Testis (tissue), 2 donors: ENCODE measurements at regions not wholly inside any gene's neighbourhood (a gene's known extent, or its start where the extent isn't known, plus 50 kb on each side); places are given as distances from the start of the nearest gene placed in this dataset.

Experiments
- DNase-seq: peaks from one replicate; pipeline ENCODE4 v3.0.0-alpha.2; 2019
- H3K27ac ChIP-seq, 2 donors: fragments of 200-600 bp; sonication (generic); one replicate each; pipeline ENCODE4 v1.5.1; 2019
- H3K27me3 ChIP-seq: fragments of 200-600 bp; sonication (generic); one replicate; pipeline ENCODE4 v1.5.1; 2019
- H3K36me3 ChIP-seq: fragments of 200-600 bp; sonication (generic); one replicate; pipeline ENCODE4 v1.5.1; 2017; ENCODE audit warnings: low read depth; ENCODE audit errors: missing control alignments
- H3K4me1 ChIP-seq: fragments of 200-600 bp; sonication (generic); one replicate; pipeline ENCODE4 v1.5.1; 2019
- H3K4me3 ChIP-seq, 2 donors: fragments of 200-600 bp; sonication (generic); one replicate each; pipeline ENCODE4 v1.5.1; 2017 to 2019
- H3K9me3 ChIP-seq: fragments of 200-600 bp; sonication (generic); one replicate; pipeline ENCODE4 v1.5.1; 2017
- POLR2A ChIP-seq: fragments of 450-650 bp; IDR thresholded peaks from one replicate; pipeline ENCODE4 v1.6.1; 2017; ENCODE audit warnings: antibody characterized with exemption, mild to moderate bottlenecking, moderate library complexity
- WGBS, 2 donors: methylation state at CpG; one replicate each; pipeline ENCODE4 v1.1.5; 2018; 5-methylcytosine and 5-hydroxymethylcytosine counted together
- intact Hi-C: fragments of 100-400 bp; cut with DNase I; formaldehyde crosslinking; loops from one replicate; pipeline ENCODE4 v1.15.1; 2023; ENCODE audit warnings: low total_unique reads
- TF ChIP-seq, protein P1 (sequence below), 3 experiments: fragments of 450-650 bp in 2 of 3; fragments of 200-600 bp in 1 of 3; sonication (generic) in 1 of 3; IDR thresholded peaks; one replicate each; pipeline ENCODE4 v1.5.1; 2016 to 2019; ENCODE audit warnings: antibody characterized with exemption in 3 of 3, mild to moderate bottlenecking in 2 of 3, moderate library complexity in 1 of 3

DNA sequence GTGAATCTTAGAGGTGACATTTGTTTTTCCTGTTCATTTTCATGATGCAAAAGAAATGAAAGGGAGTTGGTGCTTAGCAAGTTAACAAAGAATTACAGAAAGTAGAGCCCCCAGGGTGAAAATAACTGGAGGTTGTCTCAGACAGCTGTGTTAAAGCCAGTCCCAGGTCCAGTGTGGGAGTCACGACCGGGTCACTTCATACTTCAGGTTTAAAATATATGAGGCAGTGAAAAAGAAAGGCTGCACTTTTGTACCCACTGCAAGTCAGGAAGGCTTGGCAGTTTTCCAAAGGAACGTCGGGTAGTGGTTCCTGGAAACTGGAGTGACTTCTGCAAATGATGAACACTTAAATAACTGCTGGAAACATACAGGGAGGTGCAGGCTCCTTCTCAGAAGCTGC, 91.5 kb upstream of the THBS2 start:
- Histone ChIP-seq H3K27ac (no peak overlapping the region), H3K4me3 (no peak overlapping the region), H3K36me3 (no peaks in the 10 kb centered on the region), H3K9me3 (no peaks in the 10 kb centered on the region), H3K4me1 (no peaks in the 10 kb centered on the region), H3K27me3 (no peaks in the 10 kb centered on the region)
- no peak for TF ChIP-seq POLR2A
- TF ChIP-seq, protein P1, sequence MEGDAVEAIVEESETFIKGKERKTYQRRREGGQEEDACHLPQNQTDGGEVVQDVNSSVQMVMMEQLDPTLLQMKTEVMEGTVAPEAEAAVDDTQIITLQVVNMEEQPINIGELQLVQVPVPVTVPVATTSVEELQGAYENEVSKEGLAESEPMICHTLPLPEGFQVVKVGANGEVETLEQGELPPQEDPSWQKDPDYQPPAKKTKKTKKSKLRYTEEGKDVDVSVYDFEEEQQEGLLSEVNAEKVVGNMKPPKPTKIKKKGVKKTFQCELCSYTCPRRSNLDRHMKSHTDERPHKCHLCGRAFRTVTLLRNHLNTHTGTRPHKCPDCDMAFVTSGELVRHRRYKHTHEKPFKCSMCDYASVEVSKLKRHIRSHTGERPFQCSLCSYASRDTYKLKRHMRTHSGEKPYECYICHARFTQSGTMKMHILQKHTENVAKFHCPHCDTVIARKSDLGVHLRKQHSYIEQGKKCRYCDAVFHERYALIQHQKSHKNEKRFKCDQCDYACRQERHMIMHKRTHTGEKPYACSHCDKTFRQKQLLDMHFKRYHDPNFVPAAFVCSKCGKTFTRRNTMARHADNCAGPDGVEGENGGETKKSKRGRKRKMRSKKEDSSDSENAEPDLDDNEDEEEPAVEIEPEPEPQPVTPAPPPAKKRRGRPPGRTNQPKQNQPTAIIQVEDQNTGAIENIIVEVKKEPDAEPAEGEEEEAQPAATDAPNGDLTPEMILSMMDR (IDR thresholded peaks at IDR 0.05) = no peak
- 44 to 48% methylated on average over 4 of the region's 4 CpGs for WGBS, 2 donors
- intact Hi-C loops = no loop called here
- no peak for DNase-seq

DNA sequence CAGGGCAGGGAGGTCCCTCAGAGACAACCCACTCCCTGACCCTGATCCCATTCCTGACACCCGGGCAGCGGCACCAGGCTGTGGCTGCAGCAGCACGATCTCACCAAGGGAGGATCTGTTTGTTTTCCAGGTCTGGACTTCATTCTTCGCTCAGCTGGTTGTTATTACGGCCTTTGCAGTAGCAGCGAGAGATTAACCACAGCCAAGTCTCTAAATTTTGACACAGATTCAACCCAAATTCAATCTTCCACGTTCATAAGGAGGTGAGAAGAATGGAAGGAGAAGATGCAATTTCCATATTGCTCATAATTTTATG, 91.1 kb upstream of the THBS2 start:
- Histone ChIP-seq H3K27ac (no peak overlapping the region), H3K9me3 (no peaks in the 10 kb centered on the region), H3K4me1 (no peaks in the 10 kb centered on the region), H3K36me3 (no peaks in the 10 kb centered on the region), H3K4me3 (no peak overlapping the region), H3K27me3 (no peaks in the 10 kb centered on the region)
- intact Hi-C loops = no loop called here
- DNase-seq = no peak
- TF ChIP-seq, protein P1 (IDR thresholded peaks at IDR 0.05) = no peak
- TF ChIP-seq POLR2A = no peak
- 40 to 56% methylated on average over 7 of the region's 7 CpGs for WGBS, 2 donors

DNA sequence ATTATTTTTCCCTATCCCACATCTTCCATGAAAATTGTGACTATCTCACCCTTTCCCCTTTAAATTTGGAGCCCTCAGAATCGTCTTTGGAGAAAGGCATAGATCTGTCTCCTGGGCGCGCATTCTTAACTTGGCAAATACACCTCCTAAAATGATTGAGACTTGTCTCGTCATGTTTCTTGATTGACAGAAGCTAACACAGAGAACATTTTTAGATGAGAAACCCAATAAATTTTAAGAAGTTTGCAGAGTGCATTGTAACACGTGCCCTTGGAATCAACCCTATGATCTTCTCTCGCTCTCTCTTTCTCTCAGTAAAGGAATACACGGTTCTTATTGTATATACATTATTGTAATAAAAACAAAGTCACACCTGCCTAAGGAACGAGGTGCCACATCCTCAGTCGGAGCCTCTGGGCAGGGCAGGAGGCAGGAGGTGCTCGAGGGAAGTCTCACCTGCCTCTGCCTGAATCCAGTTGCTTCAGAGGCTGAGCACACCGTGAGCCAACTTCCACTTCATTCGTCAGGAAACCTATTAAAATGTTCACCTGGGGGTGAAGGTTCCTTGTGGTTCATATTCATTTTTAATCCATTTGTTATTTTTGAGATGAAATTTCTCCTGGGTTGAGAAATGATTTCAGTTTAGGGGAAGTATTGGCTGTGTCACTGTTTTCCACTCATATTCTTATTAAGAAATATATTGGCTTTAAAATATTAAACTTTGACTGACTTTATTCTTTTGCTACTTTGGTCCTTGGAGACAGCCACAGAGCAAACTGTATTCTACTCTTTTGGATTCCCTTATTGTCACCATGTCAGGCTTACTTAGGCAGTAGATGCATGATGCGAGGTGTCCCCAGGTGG, 90.5 kb upstream of the THBS2 start:
- H3K36me3 ChIP-seq = no peaks in the 10 kb centered on the region
- WGBS, 2 donors = 85% methylated on average over 13 of the region's 13 CpGs
- TF ChIP-seq, protein P1 (IDR thresholded peaks at IDR 0.05) = no peak
- TF ChIP-seq POLR2A = no peak
- H3K4me1 ChIP-seq = no peaks in the 10 kb centered on the region
- no peaks in the 10 kb centered on the region for H3K27me3 ChIP-seq
- no peak overlapping the region for H3K27ac ChIP-seq
- no peaks in the 10 kb centered on the region for H3K9me3 ChIP-seq
- no peak for DNase-seq
- no peak overlapping the region for H3K4me3 ChIP-seq
- intact Hi-C loops = no loop called here

DNA sequence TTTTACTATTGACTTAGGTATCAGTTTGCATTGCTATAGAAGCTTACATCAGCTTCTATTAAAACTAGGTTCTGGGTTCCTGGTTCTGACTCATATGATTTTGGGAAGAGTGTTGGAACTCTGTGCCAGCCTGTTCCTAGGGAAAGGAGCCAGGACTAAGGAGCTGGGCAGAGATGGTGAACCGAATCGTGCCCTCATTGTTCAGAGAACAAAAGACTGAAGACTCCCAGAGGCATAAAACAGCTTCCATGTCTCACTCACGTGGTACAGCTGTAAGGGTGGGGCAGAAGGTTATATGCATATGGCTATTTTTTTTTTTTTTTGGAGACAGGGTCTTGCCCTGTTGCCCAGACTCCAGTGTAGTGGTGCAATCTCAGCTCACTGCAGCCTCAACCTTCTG, 89.1 kb upstream of the THBS2 start:
- H3K4me3 ChIP-seq = no peak overlapping the region
- H3K9me3 ChIP-seq = no peaks in the 10 kb centered on the region
- intact Hi-C loops = no loop called here
- no peaks in the 10 kb centered on the region for H3K36me3 ChIP-seq
- WGBS, 2 donors = 82 to 89% methylated on average over 3 of the region's 3 CpGs
- no peak overlapping the region for H3K27ac ChIP-seq
- TF ChIP-seq POLR2A = no peak
- TF ChIP-seq, protein P1 (IDR thresholded peaks at IDR 0.05) = no peak
- H3K27me3 ChIP-seq = no peaks in the 10 kb centered on the region
- DNase-seq = no peak
- H3K4me1 ChIP-seq = no peaks in the 10 kb centered on the region

DNA sequence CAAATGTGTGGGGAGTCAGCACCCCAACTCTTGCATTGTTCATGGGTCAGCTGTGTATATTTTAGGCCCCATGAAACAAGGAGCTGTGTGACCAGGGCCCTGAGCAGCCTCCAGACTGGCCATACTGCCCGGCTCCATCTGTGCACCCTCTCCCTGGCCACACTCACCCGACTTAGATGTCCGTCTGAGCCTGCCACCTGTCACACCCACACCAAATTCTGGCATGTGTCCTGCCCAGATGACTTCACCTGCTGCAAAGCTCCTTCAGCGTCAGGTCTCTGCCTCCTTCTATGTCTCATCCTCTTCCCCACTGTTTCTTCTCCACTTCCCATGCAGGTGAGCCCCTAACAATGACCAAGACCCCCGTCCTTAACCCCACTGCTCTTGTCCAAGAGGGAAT, 88.1 kb upstream of the THBS2 start:
- no peak for DNase-seq
- Histone ChIP-seq H3K27ac (no peak overlapping the region), H3K36me3 (no peaks in the 10 kb centered on the region), H3K27me3 (no peaks in the 10 kb centered on the region), H3K9me3 (no peaks in the 10 kb centered on the region), H3K4me1 (no peaks in the 10 kb centered on the region), H3K4me3 (no peak overlapping the region)
- no peak for TF ChIP-seq POLR2A
- TF ChIP-seq, protein P1 (IDR thresholded peaks at IDR 0.05) = no peak
- 93 to 97% methylated on average over 5 of the region's 5 CpGs for WGBS, 2 donors
- intact Hi-C loops = no loop called here
